ENCODE measurements at regions not wholly inside any gene's neighbourhood (a gene's known extent, or its start where the extent isn't known, plus 50 kb on each side); places are given as distances from the start of the nearest gene placed in this dataset.

DNA sequence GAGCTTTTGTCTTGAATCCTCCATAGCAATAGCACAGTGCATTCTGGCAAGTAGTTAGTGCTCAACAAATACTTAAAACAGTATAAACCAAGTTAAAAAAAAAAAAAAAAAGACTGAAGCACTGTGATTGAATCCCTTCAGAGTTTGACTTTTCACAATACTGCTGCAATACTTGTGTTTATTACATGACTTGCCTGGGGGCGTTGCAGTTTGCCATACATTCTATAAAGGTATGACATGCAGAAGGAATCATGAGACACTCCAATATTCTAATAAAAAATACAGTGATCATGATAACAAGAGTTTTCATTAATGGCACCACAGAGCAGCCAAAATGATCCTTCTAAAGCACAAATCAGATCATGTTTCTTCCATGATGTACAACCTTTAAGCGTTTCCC lies 205.0 kb upstream of the CDKN3 start:
- peaks cover 7% of the 10 kb centered on the region for H3K27me3 Mint-ChIP-seq
- TF ChIP-seq, protein P1, sequence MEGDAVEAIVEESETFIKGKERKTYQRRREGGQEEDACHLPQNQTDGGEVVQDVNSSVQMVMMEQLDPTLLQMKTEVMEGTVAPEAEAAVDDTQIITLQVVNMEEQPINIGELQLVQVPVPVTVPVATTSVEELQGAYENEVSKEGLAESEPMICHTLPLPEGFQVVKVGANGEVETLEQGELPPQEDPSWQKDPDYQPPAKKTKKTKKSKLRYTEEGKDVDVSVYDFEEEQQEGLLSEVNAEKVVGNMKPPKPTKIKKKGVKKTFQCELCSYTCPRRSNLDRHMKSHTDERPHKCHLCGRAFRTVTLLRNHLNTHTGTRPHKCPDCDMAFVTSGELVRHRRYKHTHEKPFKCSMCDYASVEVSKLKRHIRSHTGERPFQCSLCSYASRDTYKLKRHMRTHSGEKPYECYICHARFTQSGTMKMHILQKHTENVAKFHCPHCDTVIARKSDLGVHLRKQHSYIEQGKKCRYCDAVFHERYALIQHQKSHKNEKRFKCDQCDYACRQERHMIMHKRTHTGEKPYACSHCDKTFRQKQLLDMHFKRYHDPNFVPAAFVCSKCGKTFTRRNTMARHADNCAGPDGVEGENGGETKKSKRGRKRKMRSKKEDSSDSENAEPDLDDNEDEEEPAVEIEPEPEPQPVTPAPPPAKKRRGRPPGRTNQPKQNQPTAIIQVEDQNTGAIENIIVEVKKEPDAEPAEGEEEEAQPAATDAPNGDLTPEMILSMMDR (IDR thresholded peaks at IDR 0.05; ENCODE audit: unreplicated experiment): no peak
- H3K4me3 Mint-ChIP-seq (ENCODE audit: low read depth): no peak overlapping the region
- no peaks in the 10 kb centered on the region for H3K9me3 Mint-ChIP-seq (ENCODE audit: low read depth)
- no peaks in the 10 kb centered on the region for H3K4me1 Mint-ChIP-seq (ENCODE audit: low read depth)
- no peaks in the 10 kb centered on the region for H3K36me3 Mint-ChIP-seq (ENCODE audit: insufficient read depth)
- H3K27ac Mint-ChIP-seq: no peak overlapping the region
- no peak for DNase-seq (ENCODE audit: low spot score, unreplicated experiment)

DNA sequence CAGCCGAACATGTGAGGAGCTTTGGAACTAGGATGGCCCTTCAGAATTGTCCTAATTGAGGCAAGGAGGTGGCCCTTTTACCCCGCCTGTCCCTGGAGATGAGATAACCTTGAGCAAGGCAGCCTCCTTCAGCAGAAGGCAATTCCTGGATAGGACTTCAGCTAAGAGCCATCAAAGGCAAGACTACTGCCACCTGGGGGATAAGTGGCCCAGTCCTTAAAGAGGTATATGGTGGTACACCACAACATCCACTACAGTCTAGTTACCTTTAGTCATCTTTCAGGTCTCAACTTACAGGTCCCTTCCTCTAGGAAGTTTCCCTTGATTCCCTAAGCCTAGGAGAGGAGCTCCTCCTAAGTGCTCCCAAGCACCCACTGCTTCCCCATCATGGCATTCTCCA lies 204.2 kb upstream of the CDKN3 start:
- Mint-ChIP-seq H3K27ac (no peak overlapping the region), H3K4me1 (ENCODE audit: low read depth) (peaks cover 6% of the 10 kb centered on the region), H3K27me3 (peaks cover 3% of the 10 kb centered on the region), H3K4me3 (ENCODE audit: low read depth) (no peak overlapping the region), H3K36me3 (ENCODE audit: insufficient read depth) (no peaks in the 10 kb centered on the region), H3K9me3 (ENCODE audit: low read depth) (no peaks in the 10 kb centered on the region)
- no peak for DNase-seq (ENCODE audit: low spot score, unreplicated experiment)
- TF ChIP-seq, protein P1 (IDR thresholded peaks at IDR 0.05; ENCODE audit: unreplicated experiment): no peak

DNA sequence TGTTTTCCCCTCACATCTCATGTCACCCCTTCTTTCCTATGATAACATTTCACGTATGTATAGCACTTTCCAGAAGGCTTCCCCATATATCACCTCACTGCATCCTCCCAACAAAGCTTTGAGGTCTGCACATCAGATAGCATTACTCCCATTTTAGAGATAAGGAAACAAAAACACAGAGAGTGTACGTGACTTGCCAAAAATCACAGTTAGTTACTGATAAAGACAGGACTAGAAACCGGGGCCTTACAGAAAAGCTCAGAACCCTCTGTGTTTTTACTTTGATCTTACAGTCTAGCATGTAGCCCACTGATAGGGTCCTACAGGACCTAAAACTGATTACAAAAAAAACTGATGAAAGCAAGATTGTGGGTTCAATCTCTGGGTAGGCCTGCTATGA lies 202.9 kb upstream of the CDKN3 start:
- H3K36me3 Mint-ChIP-seq (ENCODE audit: insufficient read depth): peaks cover 2% of the 10 kb centered on the region
- H3K4me3 Mint-ChIP-seq (ENCODE audit: low read depth): no peak overlapping the region
- TF ChIP-seq, protein P1 (IDR thresholded peaks at IDR 0.05; ENCODE audit: unreplicated experiment): no peak
- H3K27me3 Mint-ChIP-seq: no peaks in the 10 kb centered on the region
- peaks cover 4% of the 10 kb centered on the region for H3K9me3 Mint-ChIP-seq (ENCODE audit: low read depth)
- no peak for DNase-seq (ENCODE audit: low spot score, unreplicated experiment)
- H3K4me1 Mint-ChIP-seq (ENCODE audit: low read depth): peaks cover 6% of the 10 kb centered on the region
- no peak overlapping the region for H3K27ac Mint-ChIP-seq

DNA sequence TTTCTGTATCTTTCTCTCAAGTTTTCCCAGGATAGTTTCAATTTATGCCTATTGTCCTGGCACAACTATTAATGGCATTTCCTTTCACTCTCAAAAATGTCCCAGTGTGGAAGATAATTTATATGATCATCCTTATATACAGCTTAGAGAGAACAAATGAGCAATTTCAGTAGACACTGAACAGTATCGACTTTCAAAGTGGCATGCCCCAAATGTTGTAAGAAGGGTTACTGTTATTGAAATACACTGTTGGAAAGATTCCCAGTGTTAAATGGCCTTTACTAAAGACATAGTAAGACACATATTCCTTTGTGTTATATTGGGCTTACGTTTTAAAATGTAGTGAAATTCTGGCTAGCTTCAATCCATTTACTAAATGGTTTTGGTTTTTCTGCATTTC lies 202.3 kb upstream of the CDKN3 start:
- H3K4me1 Mint-ChIP-seq (ENCODE audit: low read depth): peaks cover 6% of the 10 kb centered on the region
- no peak overlapping the region for H3K27ac Mint-ChIP-seq
- TF ChIP-seq, protein P1 (IDR thresholded peaks at IDR 0.05; ENCODE audit: unreplicated experiment): no peak
- H3K27me3 Mint-ChIP-seq: no peaks in the 10 kb centered on the region
- peaks cover 4% of the 10 kb centered on the region for H3K9me3 Mint-ChIP-seq (ENCODE audit: low read depth)
- peaks cover 2% of the 10 kb centered on the region for H3K36me3 Mint-ChIP-seq (ENCODE audit: insufficient read depth)
- no peak for DNase-seq (ENCODE audit: low spot score, unreplicated experiment)
- H3K4me3 Mint-ChIP-seq (ENCODE audit: low read depth): no peak overlapping the region

DNA sequence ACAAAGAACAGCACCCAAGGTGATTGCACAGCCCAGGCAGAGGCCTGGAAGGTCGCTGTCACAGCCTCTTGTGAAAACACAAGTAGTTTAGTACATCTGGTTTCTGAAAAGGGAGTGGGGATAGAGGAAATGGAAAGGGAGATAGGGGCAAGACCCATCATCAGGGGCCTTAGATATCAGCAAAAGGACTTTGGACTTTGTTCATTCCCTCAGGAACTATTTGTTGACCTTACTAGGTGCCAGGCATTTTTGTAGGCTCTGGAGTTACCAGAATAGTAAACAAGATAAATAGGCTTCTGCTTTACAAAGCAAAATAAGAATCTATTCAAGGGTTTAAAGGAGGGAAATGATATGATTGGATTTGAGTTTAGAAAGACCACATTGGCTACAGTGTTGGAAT lies 199.4 kb upstream of the CDKN3 start:
- no peaks in the 10 kb centered on the region for H3K27me3 Mint-ChIP-seq
- no peak overlapping the region for H3K4me3 Mint-ChIP-seq (ENCODE audit: low read depth)
- H3K27ac Mint-ChIP-seq: no peak overlapping the region
- peaks cover 2% of the 10 kb centered on the region for H3K36me3 Mint-ChIP-seq (ENCODE audit: insufficient read depth)
- peaks cover 4% of the 10 kb centered on the region for H3K9me3 Mint-ChIP-seq (ENCODE audit: low read depth)
- no peak for DNase-seq (ENCODE audit: low spot score, unreplicated experiment)
- H3K4me1 Mint-ChIP-seq (ENCODE audit: low read depth): peaks cover 6% of the 10 kb centered on the region
- TF ChIP-seq, protein P1 (IDR thresholded peaks at IDR 0.05; ENCODE audit: unreplicated experiment): no peak

All from progenitor cell of endocrine pancreas (in vitro differentiated cells).